RWPE1 (cell line): ENCODE measurements at regions not wholly inside any gene's neighbourhood (a gene's known extent, or its start where the extent isn't known, plus 50 kb on each side); places are given as distances from the start of the nearest gene placed in this dataset.

ENCODE experiments used
- CTCF ChIA-PET: fragments of 350-600 bp; sonication (Branson Sonifier 250); formaldehyde crosslinking; extraction: SDS; loops from one replicate; lab custom pipeline; 2021; lab: Yijun Ruan, JAX
- POLR2A ChIA-PET: fragments of 400-600 bp; formaldehyde crosslinking; extraction: SDS; loops from one replicate; lab custom pipeline; 2020; ENCODE audit warnings: antibody characterized with exemption; ENCODE audit not compliant: low non-redundant PET; lab: Yijun Ruan, JAX
- DNase-seq: peaks from one replicate; pipeline ENCODE4 v3.0.0; 2012; ENCODE audit warnings: low spot score
- H3K27ac ChIP-seq: fragments of 450-650 bp; 2 replicates; pipeline ENCODE4 v1.5.1; 2017
- CTCF ChIP-seq: fragments of 450-650 bp; conservative IDR thresholded peaks from 2 replicates; pipeline ENCODE4 v1.5.1; 2017; ENCODE audit warnings: low read depth, mild to moderate bottlenecking

DNA sequence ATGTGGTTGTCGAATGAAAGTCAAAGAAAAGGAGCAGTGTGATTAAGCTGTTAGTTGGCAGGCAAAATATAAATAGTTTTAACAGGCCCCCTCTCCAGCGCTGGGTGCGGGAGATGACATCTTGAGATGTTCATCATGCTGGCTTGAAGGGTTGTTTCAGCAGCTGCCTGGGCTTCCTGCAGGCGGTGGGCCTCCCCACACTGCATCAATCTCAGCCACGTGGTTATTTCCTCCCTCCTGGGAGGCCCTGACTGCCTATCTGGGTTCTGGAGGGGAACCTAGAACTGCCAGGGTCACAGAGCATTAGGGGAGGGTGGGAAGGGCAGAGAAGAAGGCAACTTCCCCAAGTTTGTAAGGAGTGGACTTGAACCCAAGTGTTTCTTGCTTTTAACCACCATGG is 173.3 kb upstream of the SYT13 start:
- H3K27ac ChIP-seq = no peak overlapping the region
- ChIA-PET CTCF (no interaction called here), POLR2A (no interaction called here)
- no peak for TF ChIP-seq CTCF
- no peak for DNase-seq

GRCh38 chr11:45458269-45458668 is 172.1 kb upstream of the SYT13 start:
- no peak overlapping the region for H3K27ac ChIP-seq
- ChIA-PET POLR2A (no interaction called here), CTCF (no interaction called here)
- TF ChIP-seq CTCF = no peak
- DNase-seq = no peak

- CTCF ChIA-PET = interaction anchor here (0.6 kb wide), 1 partner anchor 85 kb away, joined by 3 read pairs; no protein-coding TSS in a partner anchor
Measured at GRCh38 chr11:45457649-45458048, 171.5 kb upstream of the SYT13 start.

GRCh38 chr11:45456686-45457085 is 170.5 kb upstream of the SYT13 start:
- no peak for DNase-seq
- no peak for TF ChIP-seq CTCF
- ChIA-PET POLR2A (no interaction called here), CTCF (no interaction called here)
- no peak overlapping the region for H3K27ac ChIP-seq

More at GRCh38 chr11:45457649-45458048, 171.5 kb upstream of the SYT13 start:
- peak; percentile 30 for DNase-seq
- no peak for TF ChIP-seq CTCF
- no peak overlapping the region for H3K27ac ChIP-seq
- POLR2A ChIA-PET = no interaction called here

- ChIA-PET POLR2A (no interaction called here), CTCF (interaction anchor here (0.6 to 0.7 kb wide), 3 partner anchors 10 to 355 kb away, joined by 3 to 4 read pairs (median 3); no protein-coding TSS in a partner anchor)
- H3K27ac ChIP-seq = no peak overlapping the region
- no peak for DNase-seq
- TF ChIP-seq CTCF = no peak
Measured at GRCh38 chr11:45455536-45455935, 169.4 kb upstream of the SYT13 start.

DNA sequence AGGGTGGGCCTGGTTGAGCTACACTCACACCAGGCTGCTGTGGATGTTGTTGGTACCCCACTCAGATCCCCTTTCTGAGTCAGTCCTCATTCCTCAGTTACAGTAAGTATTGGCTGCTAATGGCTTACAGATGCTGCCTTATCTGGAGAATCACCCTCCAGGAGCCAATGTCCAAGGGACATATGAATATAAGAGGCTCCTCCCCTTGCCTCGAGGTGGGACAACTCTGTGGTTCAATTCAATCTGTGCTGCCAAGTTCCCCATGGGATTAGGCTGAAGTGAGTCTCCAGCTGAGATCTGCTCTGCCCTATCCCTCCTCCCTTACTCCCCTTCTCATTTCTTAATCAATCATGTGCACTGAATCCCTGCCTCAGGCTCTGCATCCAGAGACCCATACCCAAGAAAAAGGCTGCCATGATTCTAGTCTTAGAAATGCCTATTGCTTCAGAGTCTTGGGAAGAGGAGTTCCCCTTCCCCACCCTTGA is 168.8 kb upstream of the SYT13 start:
- ChIA-PET CTCF (no interaction called here), POLR2A (no interaction called here)
- H3K27ac ChIP-seq = no peak overlapping the region
- no peak for DNase-seq
- TF ChIP-seq CTCF = no peak

- no peak overlapping the region for H3K27ac ChIP-seq
- TF ChIP-seq CTCF = no peak
- no peak for DNase-seq
- POLR2A ChIA-PET = no interaction called here
- CTCF ChIA-PET = interaction anchor here (0.9 kb wide), 1 partner anchor 19 kb away, joined by 4 read pairs; no protein-coding TSS in a partner anchor
Measured at GRCh38 chr11:45453721-45454120, 167.6 kb upstream of the SYT13 start.
